ENCODE measurements at regions not wholly inside any gene's neighbourhood (a gene's known extent, or its start where the extent isn't known, plus 50 kb on each side); places are given as distances from the start of the nearest gene placed in this dataset.

GRCh38 chr18:43934781-43935471 lies 657.6 kb upstream of the SYT4 start:
- Histone ChIP-seq H3K4me3 (no peak overlapping the region), H3K27me3 (replicated peaks; ENCODE audit: insufficient read depth) (no peaks in the 10 kb centered on the region), H3K36me3 (no peaks in the 10 kb centered on the region), H3K4me1 (ENCODE audit: control insufficient read depth in 1 of 2, low read depth in 2 of 2) (no peaks in the 10 kb centered on the region), H3K27ac (no peak overlapping the region), H3K9me3 (no peaks in the 10 kb centered on the region)
- ATAC-seq (ENCODE audit: insufficient number of reproducible peaks, low FRiP score, low read depth) (no peak), DNase-seq (ENCODE audit: low spot score) (no peak)
- TF ChIP-seq CTCF (IDR thresholded peaks at IDR 0.05): no peak

GRCh38 chr18:43936176-43936575 lies 658.9 kb upstream of the SYT4 start:
- no peaks in the 10 kb centered on the region for H3K36me3 ChIP-seq
- H3K9me3 ChIP-seq: no peaks in the 10 kb centered on the region
- DNase-seq (ENCODE audit: low spot score): no peak
- TF ChIP-seq CTCF (IDR thresholded peaks at IDR 0.05): no peak
- H3K4me3 ChIP-seq: no peak overlapping the region
- no peak overlapping the region for H3K27ac ChIP-seq
- H3K4me1 ChIP-seq (ENCODE audit: control insufficient read depth in 1 of 2, low read depth in 2 of 2): no peaks in the 10 kb centered on the region
- no peaks in the 10 kb centered on the region for H3K27me3 ChIP-seq (replicated peaks; ENCODE audit: insufficient read depth)
- no peak for ATAC-seq (ENCODE audit: insufficient number of reproducible peaks, low FRiP score, low read depth)

- TF ChIP-seq CTCF (IDR thresholded peaks at IDR 0.05): no peak
- Histone ChIP-seq H3K27me3 (replicated peaks; ENCODE audit: insufficient read depth) (no peaks in the 10 kb centered on the region), H3K4me3 (no peak overlapping the region), H3K9me3 (no peaks in the 10 kb centered on the region), H3K36me3 (no peaks in the 10 kb centered on the region), H3K4me1 (ENCODE audit: control insufficient read depth in 1 of 2, low read depth in 2 of 2) (no peaks in the 10 kb centered on the region), H3K27ac (no peak overlapping the region)
- DNase-seq (ENCODE audit: low spot score) (no peak), ATAC-seq (ENCODE audit: insufficient number of reproducible peaks, low FRiP score, low read depth) (no peak)
Observed at GRCh38 chr18:43949291-43949690, 672.0 kb upstream of the SYT4 start.

- no peaks in the 10 kb centered on the region for H3K36me3 ChIP-seq
- H3K4me1 ChIP-seq (ENCODE audit: control insufficient read depth in 1 of 2, low read depth in 2 of 2): no peaks in the 10 kb centered on the region
- H3K4me3 ChIP-seq: no peak overlapping the region
- no peak for DNase-seq (ENCODE audit: low spot score)
- TF ChIP-seq CTCF (IDR thresholded peaks at IDR 0.05): no peak
- no peak overlapping the region for H3K27ac ChIP-seq
- H3K9me3 ChIP-seq: no peaks in the 10 kb centered on the region
- no peaks in the 10 kb centered on the region for H3K27me3 ChIP-seq (replicated peaks; ENCODE audit: insufficient read depth)
- no peak for ATAC-seq (ENCODE audit: insufficient number of reproducible peaks, low FRiP score, low read depth)
Observed at GRCh38 chr18:43950062-43950461, 672.8 kb upstream of the SYT4 start.

- DNase-seq (ENCODE audit: low spot score) (no peak), ATAC-seq (ENCODE audit: insufficient number of reproducible peaks, low FRiP score, low read depth) (no peak)
- Histone ChIP-seq H3K36me3 (no peaks in the 10 kb centered on the region), H3K27ac (no peak overlapping the region), H3K9me3 (no peaks in the 10 kb centered on the region), H3K4me1 (ENCODE audit: control insufficient read depth in 1 of 2, low read depth in 2 of 2) (no peaks in the 10 kb centered on the region), H3K4me3 (no peak overlapping the region), H3K27me3 (replicated peaks; ENCODE audit: insufficient read depth) (no peaks in the 10 kb centered on the region)
- no peak for TF ChIP-seq CTCF (IDR thresholded peaks at IDR 0.05)
Observed at GRCh38 chr18:43952398-43952797, 675.1 kb upstream of the SYT4 start.

All from thoracic aorta (tissue), 2 donors.